ENCODE measurements at regions not wholly inside any gene's neighbourhood (a gene's known extent, or its start where the extent isn't known, plus 50 kb on each side); places are given as distances from the start of the nearest gene placed in this dataset.

DNA sequence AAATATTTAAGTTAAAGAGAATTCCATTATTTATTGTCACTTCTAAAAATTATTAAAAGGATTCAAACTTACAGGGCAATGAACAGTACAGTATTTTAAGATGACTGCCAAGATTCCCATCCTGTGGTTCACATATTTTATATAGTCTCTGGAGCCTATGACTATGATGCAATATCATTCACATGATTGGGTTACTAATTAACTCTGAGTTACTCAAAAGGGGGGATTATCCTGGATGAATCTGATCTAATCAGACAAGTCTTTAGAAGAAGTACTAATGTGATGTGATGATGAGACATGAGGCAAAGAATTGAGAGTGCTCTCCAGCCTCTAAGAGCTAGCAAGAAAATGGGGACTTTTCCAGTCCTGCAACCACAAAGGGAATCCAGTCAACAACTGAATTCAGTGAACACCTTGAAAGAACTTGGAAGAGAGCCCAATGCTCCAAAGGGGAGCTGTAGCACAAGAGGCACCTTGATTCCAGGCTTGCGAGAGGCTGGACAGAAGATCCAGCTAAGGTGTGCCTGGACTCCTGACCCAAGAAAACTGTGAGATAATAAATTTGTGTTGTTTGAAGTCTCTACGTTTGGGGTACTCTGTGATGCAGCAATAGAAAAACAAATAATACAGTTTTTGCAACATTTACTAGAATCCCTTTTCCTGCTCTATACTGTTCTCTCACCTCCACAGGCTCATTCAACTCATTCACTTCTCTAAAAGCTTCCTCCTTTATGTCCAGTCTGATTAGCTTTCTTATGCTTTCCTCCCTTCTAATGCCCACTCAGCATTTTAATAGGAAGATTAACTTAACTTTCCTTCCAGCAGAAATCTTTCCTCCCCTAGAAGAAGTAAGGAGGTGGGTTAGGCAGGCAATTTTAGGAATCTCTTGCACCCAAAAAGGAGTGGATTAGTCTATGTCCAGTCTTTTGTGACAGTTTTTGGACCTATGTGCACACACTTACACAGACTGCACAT lies 133.8 kb upstream of the LCORL start:
- Histone ChIP-seq H3K4me2 (ENCODE audit: low read depth, low read length, poor library complexity, severe bottlenecking) (no peak overlapping the region), H3K4me3 (ENCODE audit: low read length, poor library complexity, severe bottlenecking) (no peak overlapping the region), H3K4me1 (ENCODE audit: insufficient read depth, low read length, poor library complexity, severe bottlenecking) (no peaks in the 10 kb centered on the region), H3K27me3 (ENCODE audit: insufficient read depth, low read length, poor library complexity, severe bottlenecking) (no peaks in the 10 kb centered on the region), H3K36me3 (ENCODE audit: insufficient read depth, low read length) (no peaks in the 10 kb centered on the region), H2AFZ (ENCODE audit: low read length) (no peak overlapping the region), H3F3A (ENCODE audit: low read depth) (no peaks in the 10 kb centered on the region), H3K9me3 (ENCODE audit: insufficient read depth, low read depth, low read length) (no peaks in the 10 kb centered on the region), H3K79me2 (ENCODE audit: insufficient read depth, low read length) (no peaks in the 10 kb centered on the region), H3K9ac (ENCODE audit: low read depth, low read length, poor library complexity, severe bottlenecking) (no peak overlapping the region), H3K9me2 (replicated peaks; ENCODE audit: low read depth, low read length) (no peaks in the 10 kb centered on the region), H4K20me1 (ENCODE audit: insufficient read depth, low read length, poor library complexity, severe bottlenecking) (no peaks in the 10 kb centered on the region)
- no peak for TF ChIP-seq EZH2phosphoT487 (IDR thresholded peaks at IDR 0.05; ENCODE audit: borderline replicate concordance)
- TF ChIP-seq CTCF (conservative IDR thresholded peaks at IDR 0.05; ENCODE audit: low read length), result no peak

- Histone ChIP-seq H3K4me2 (ENCODE audit: low read depth, low read length, poor library complexity, severe bottlenecking) (no peak overlapping the region), H3K9me3 (ENCODE audit: insufficient read depth, low read depth, low read length) (no peaks in the 10 kb centered on the region), H3K4me1 (ENCODE audit: insufficient read depth, low read length, poor library complexity, severe bottlenecking) (no peaks in the 10 kb centered on the region), H3K9me2 (replicated peaks; ENCODE audit: low read depth, low read length) (no peaks in the 10 kb centered on the region), H3K79me2 (ENCODE audit: insufficient read depth, low read length) (no peaks in the 10 kb centered on the region), H3K27me3 (ENCODE audit: insufficient read depth, low read length, poor library complexity, severe bottlenecking) (no peaks in the 10 kb centered on the region), H2AFZ (ENCODE audit: low read length) (no peak overlapping the region), H3K4me3 (ENCODE audit: low read length, poor library complexity, severe bottlenecking) (no peak overlapping the region), H3F3A (ENCODE audit: low read depth) (no peaks in the 10 kb centered on the region), H3K9ac (ENCODE audit: low read depth, low read length, poor library complexity, severe bottlenecking) (no peak overlapping the region), H4K20me1 (ENCODE audit: insufficient read depth, low read length, poor library complexity, severe bottlenecking) (no peaks in the 10 kb centered on the region), H3K36me3 (ENCODE audit: insufficient read depth, low read length) (no peaks in the 10 kb centered on the region)
- TF ChIP-seq CTCF (conservative IDR thresholded peaks at IDR 0.05; ENCODE audit: low read length), result no peak
- TF ChIP-seq EZH2phosphoT487 (IDR thresholded peaks at IDR 0.05; ENCODE audit: borderline replicate concordance), result no peak
Measured at GRCh38 chr4:18138076-18138665, 116.6 kb upstream of the LCORL start.

DNA sequence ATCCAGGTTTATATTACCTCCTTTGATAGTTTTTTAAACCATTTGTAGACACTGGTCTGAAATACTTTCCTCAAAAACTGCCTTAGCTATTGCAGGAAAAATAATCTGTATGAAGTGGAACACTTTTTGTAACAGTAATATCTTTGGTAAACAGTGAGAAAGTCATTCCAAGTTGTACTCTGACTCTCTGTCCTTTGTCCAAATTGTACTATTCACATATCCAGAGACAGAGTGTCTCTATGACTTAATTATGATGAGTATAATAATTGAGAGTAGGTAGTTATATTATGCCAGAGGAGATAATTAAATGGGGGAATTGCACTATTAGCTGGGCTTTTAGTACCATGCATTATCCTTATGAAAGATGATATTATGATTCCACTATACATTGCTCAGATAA lies 112.6 kb upstream of the LCORL start:
- Histone ChIP-seq H3K9me2 (replicated peaks; ENCODE audit: low read depth, low read length) (no peaks in the 10 kb centered on the region), H4K20me1 (ENCODE audit: insufficient read depth, low read length, poor library complexity, severe bottlenecking) (no peaks in the 10 kb centered on the region), H3K4me1 (ENCODE audit: insufficient read depth, low read length, poor library complexity, severe bottlenecking) (no peaks in the 10 kb centered on the region), H3K79me2 (ENCODE audit: insufficient read depth, low read length) (no peaks in the 10 kb centered on the region), H3K9me3 (ENCODE audit: insufficient read depth, low read depth, low read length) (no peaks in the 10 kb centered on the region), H3K4me3 (ENCODE audit: low read length, poor library complexity, severe bottlenecking) (no peak overlapping the region), H2AFZ (ENCODE audit: low read length) (no peak overlapping the region), H3K9ac (ENCODE audit: low read depth, low read length, poor library complexity, severe bottlenecking) (no peak overlapping the region), H3K36me3 (ENCODE audit: insufficient read depth, low read length) (no peaks in the 10 kb centered on the region), H3F3A (ENCODE audit: low read depth) (no peaks in the 10 kb centered on the region), H3K4me2 (ENCODE audit: low read depth, low read length, poor library complexity, severe bottlenecking) (no peak overlapping the region), H3K27me3 (ENCODE audit: insufficient read depth, low read length, poor library complexity, severe bottlenecking) (no peaks in the 10 kb centered on the region)
- TF ChIP-seq CTCF (conservative IDR thresholded peaks at IDR 0.05; ENCODE audit: low read length), result no peak
- TF ChIP-seq EZH2phosphoT487 (IDR thresholded peaks at IDR 0.05; ENCODE audit: borderline replicate concordance), result no peak

All from Loucy (cell line).